GM12878 (cell line): ENCODE measurements at regions not wholly inside any gene's neighbourhood (a gene's known extent, or its start where the extent isn't known, plus 50 kb on each side); places are given as distances from the start of the nearest gene placed in this dataset.

ENCODE experiments used
- ATAC-seq: fragments of 200-7000 bp; cut with Tn5 transposase; 3 replicates; pipeline ENCODE4 v1.9.1; 2020; ENCODE audit warnings: mild to moderate bottlenecking, moderate library complexity
- BruUV-seq: library from RNA; stranded (reverse); fragments of 400-500 nt; replicated peaks from 2 replicates; lab custom pipeline; 2021; lab: Mats Ljungman, UMichigan
- CTCF ChIA-PET: fragments of 300-600 bp; sonication (Branson Sonifier 250); formaldehyde crosslinking; extraction: SDS; loops from one replicate; lab custom pipeline; 2021; ENCODE audit warnings: inconsistent platforms; lab: Yijun Ruan, JAX
- POLR2A ChIA-PET: fragments of 350-600 bp; formaldehyde crosslinking; extraction: SDS; loops from one replicate; lab custom pipeline; 2021; ENCODE audit warnings: inconsistent platforms; lab: Charles Lee
- RAD21 ChIA-PET: fragments of 300-600 bp; sonication (Branson Sonifier 250); formaldehyde crosslinking; loops from one replicate; lab custom pipeline; 2023; ENCODE audit warnings: antibody characterized with exemption; ENCODE audit not compliant: unreplicated experiment; lab: Charles Lee
- SMC1A ChIA-PET: fragments of 300-600 bp; sonication (Branson Sonifier 250); formaldehyde crosslinking; loops from one replicate; lab custom pipeline; 2023; ENCODE audit not compliant: unreplicated experiment, uncharacterized antibody; lab: Charles Lee
- DNase-seq: peaks from one replicate; pipeline ENCODE4 v3.0.0-alpha.2; 2011; ENCODE audit warnings: low read depth, low spot score
- FAIRE-seq: peaks from 3 replicates; lab custom pipeline; 2011; peaks lifted over from hg19 to GRCh38; lab: Jason Lieb, UNC
- H2AFZ ChIP-seq: 2 replicates; pipeline ENCODE4 v1.6.0; 2011; ENCODE audit warnings: low read depth, low read length, control low read depth; ENCODE audit not compliant: control insufficient read depth
- H3K27ac ChIP-seq: 2 replicates; pipeline ENCODE4 v1.5.1; 2011; ENCODE audit warnings: control low read depth; ENCODE audit not compliant: control insufficient read depth, insufficient read depth
- H3K27me3 ChIP-seq, 2 experiments: replicated peaks in 1 of 2; 2 replicates each; pipeline versions ENCODE4 v1.6.0 to v1.6.1; 2011; ENCODE audit warnings: low read length in 1 of 2; ENCODE audit not compliant: control insufficient read depth in 2 of 2, insufficient read depth in 2 of 2
- H3K36me3 ChIP-seq, 2 experiments: 2 replicates each; pipeline ENCODE4 v1.5.1; 2011; ENCODE audit warnings: low read length in 1 of 2; ENCODE audit not compliant: control insufficient read depth in 2 of 2, insufficient read depth in 2 of 2
- H3K4me1 ChIP-seq: 2 replicates; pipeline ENCODE4 v1.6.1; 2011; ENCODE audit warnings: mild to moderate bottlenecking, low read length, moderate library complexity, mixed read lengths; ENCODE audit not compliant: control insufficient read depth, insufficient read depth
- H3K4me2 ChIP-seq: 2 replicates; pipeline ENCODE4 v1.6.0; 2011; ENCODE audit warnings: control low read depth; ENCODE audit not compliant: control insufficient read depth, insufficient read depth
- H3K4me3 ChIP-seq: fragments of 200-600 bp; sonication (generic); 2 replicates; pipeline ENCODE4 v1.5.1; 2016
- H3K79me2 ChIP-seq: 2 replicates; pipeline ENCODE4 v1.6.0; 2011; ENCODE audit warnings: low read length; ENCODE audit not compliant: control insufficient read depth, insufficient read depth
- H3K9ac ChIP-seq: 2 replicates; pipeline ENCODE4 v1.8.0; 2011; ENCODE audit warnings: low read length, control low read depth, mixed read lengths; ENCODE audit not compliant: control insufficient read depth, insufficient read depth
- H3K9me3 ChIP-seq: replicated peaks from 3 replicates; pipeline ENCODE4 v1.5.1; 2011; ENCODE audit warnings: mild to moderate bottlenecking, low read length; ENCODE audit not compliant: control insufficient read depth, insufficient read depth
- H4K20me1 ChIP-seq: 2 replicates; pipeline ENCODE4 v1.6.0; 2011; ENCODE audit not compliant: control insufficient read depth, insufficient read depth
- ASH2L ChIP-seq: fragments of 300-600, 200-600 bp; sonication (generic); IDR thresholded peaks from 2 replicates; pipeline ENCODE4 v1.6.1; 2017; ENCODE audit warnings: low read depth, mild to moderate bottlenecking, borderline replicate concordance
- CHD4 ChIP-seq: fragments of 200-600 bp; sonication (generic); IDR thresholded peaks from 2 replicates; pipeline ENCODE4 v1.6.1; 2016; ENCODE audit warnings: mild to moderate bottlenecking
- CREB1 ChIP-seq: IDR thresholded peaks from 2 replicates; pipeline ENCODE4 v1.6.1; 2012; ENCODE audit warnings: low read depth, mild to moderate bottlenecking, inconsistent platforms
- IKZF1 ChIP-seq: fragments of 450-650 bp; conservative IDR thresholded peaks from 2 replicates; pipeline ENCODE4 v1.6.1; 2017; ENCODE audit warnings: antibody characterized with exemption, mild to moderate bottlenecking
- IRF5 ChIP-seq: fragments of 450-650 bp; IDR thresholded peaks from 2 replicates; pipeline ENCODE4 v1.6.1; 2017; ENCODE audit warnings: borderline replicate concordance
- MTA3 ChIP-seq: IDR thresholded peaks from 2 replicates; pipeline ENCODE4 v1.6.1; 2012; ENCODE audit warnings: low read length, inconsistent platforms, borderline replicate concordance
- MYC ChIP-seq: IDR thresholded peaks from 2 replicates; pipeline ENCODE4 v1.6.1; 2011; ENCODE audit warnings: mild to moderate bottlenecking, low read length, moderate library complexity, inconsistent platforms; ENCODE audit not compliant: insufficient read depth, insufficient replicate concordance, insufficient read length, severe bottlenecking
- NKRF ChIP-seq: fragments of 450-650 bp; conservative IDR thresholded peaks from 2 replicates; pipeline ENCODE4 v1.6.1; 2017; ENCODE audit warnings: mild to moderate bottlenecking, moderate library complexity
- NR2C2 ChIP-seq: IDR thresholded peaks from 2 replicates; pipeline ENCODE4 v1.6.1; 2011; ENCODE audit warnings: borderline replicate concordance, low read depth; ENCODE audit not compliant: control insufficient read depth, insufficient read length
- RB1 ChIP-seq: fragments of 450-650 bp; formaldehyde crosslinking; IDR thresholded peaks from 2 replicates; pipeline ENCODE4 v1.6.1; 2017; ENCODE audit warnings: mild to moderate bottlenecking, borderline replicate concordance
- RBBP5 ChIP-seq: fragments of 200-600 bp; sonication (generic); conservative IDR thresholded peaks from 2 replicates; pipeline ENCODE4 v1.6.1; 2016
- SREBF1 ChIP-seq: IDR thresholded peaks from 2 replicates; pipeline ENCODE4 v1.6.1; 2012; ENCODE audit warnings: mild to moderate bottlenecking, low read length
- WGBS: methylation state at CpG from one replicate; pipeline ENCODE4 v1.1.6; 2016; ENCODE audit warnings: low lambda C conversion rate; ENCODE audit not compliant: insufficient replicate concordance, insufficient coverage; ENCODE audit errors: missing lambda C conversion rate; 5-methylcytosine and 5-hydroxymethylcytosine counted together
- in situ Hi-C: fragments of 300-500 bp; cut with MboI; formaldehyde crosslinking; loops from 9 replicates; pipeline ENCODE4 v1.14.3; 2018; ENCODE audit warnings: mixed read lengths
- intact Hi-C: fragments of 100-400 bp; cut with micrococcal nuclease; formaldehyde crosslinking; loops from one replicate; pipeline ENCODE4 v1.14.2; 2022; ENCODE audit not compliant: unreplicated experiment
- TF ChIP-seq, protein P1 (sequence below): IDR thresholded peaks from 2 replicates; pipeline ENCODE4 v1.6.1; 2012; ENCODE audit warnings: low read depth, low read length, improper control_type of control experiment

- SMC1A ChIA-PET: interaction anchor here (0.9 to 1.9 kb wide), 2 partner anchors 66 to 416 kb away, joined by 4 to 5 read pairs; no protein-coding TSS in a partner anchor
- ATAC-seq (no peak), DNase-seq (no peak)
- WGBS: 65% methylated on average over 5 of the region's 5 CpGs
- RAD21 ChIA-PET: no interaction called here
- Histone ChIP-seq H4K20me1 (no peaks in the 10 kb centered on the region), H3K4me1 (no peaks in the 10 kb centered on the region), H3K4me2 (no peak overlapping the region), H3K27ac (no peak overlapping the region), H3K9me3 (no peaks in the 10 kb centered on the region; the same call in 2 of the 3 replicates), H3K36me3 (no peaks in the 10 kb centered on the region), H3K4me3 (no peak overlapping the region), H3K27me3 (no peaks in the 10 kb centered on the region), H2AFZ (no peak overlapping the region)
- POLR2A ChIA-PET: no interaction called here
- intact Hi-C loops: no loop called here
- in situ Hi-C loops: no loop called here
- TF ChIP-seq NR2C2: no peak
- no peak for TF ChIP-seq IKZF1
- TF ChIP-seq NKRF: no peak
- no peak for TF ChIP-seq RBBP5
- TF ChIP-seq, protein P1, sequence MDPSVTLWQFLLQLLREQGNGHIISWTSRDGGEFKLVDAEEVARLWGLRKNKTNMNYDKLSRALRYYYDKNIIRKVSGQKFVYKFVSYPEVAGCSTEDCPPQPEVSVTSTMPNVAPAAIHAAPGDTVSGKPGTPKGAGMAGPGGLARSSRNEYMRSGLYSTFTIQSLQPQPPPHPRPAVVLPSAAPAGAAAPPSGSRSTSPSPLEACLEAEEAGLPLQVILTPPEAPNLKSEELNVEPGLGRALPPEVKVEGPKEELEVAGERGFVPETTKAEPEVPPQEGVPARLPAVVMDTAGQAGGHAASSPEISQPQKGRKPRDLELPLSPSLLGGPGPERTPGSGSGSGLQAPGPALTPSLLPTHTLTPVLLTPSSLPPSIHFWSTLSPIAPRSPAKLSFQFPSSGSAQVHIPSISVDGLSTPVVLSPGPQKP: no peak
- no peak for TF ChIP-seq RB1
- TF ChIP-seq SREBF1: no peak
- no peak for TF ChIP-seq ASH2L
- TF ChIP-seq MTA3: no peak
- no peak for TF ChIP-seq MYC
- TF ChIP-seq CHD4: no peak
- TF ChIP-seq IRF5: no peak
- TF ChIP-seq CREB1: no peak
- TF ChIP-seq, all 136 proteins: peak for 0
- BruUV-seq: no TSS peak
- no peak overlapping the region for H3K9ac ChIP-seq
- CTCF ChIA-PET: no interaction called here
- H3K79me2 ChIP-seq: no peaks in the 10 kb centered on the region
- FAIRE-seq: no peak
Measured at GRCh38 chr5:56349461-56349860, 116.3 kb upstream of the ANKRD55 start.
